Right lobe of liver (tissue), 4 donors: ENCODE measurements at regions not wholly inside any gene's neighbourhood (a gene's known extent, or its start where the extent isn't known, plus 50 kb on each side); places are given as distances from the start of the nearest gene placed in this dataset.
"Not testable (repeated sequence)": the region's sequence is repeated elsewhere in the genome, so short reads cannot be mapped to it uniquely, and the experiment has no call there.

Experiments used
- CTCF ChIP-seq, 4 donors: fragments of 200-600 bp in 3 of 4; fragments of 450-650 bp in 1 of 4; IDR thresholded peaks; one replicate each; pipeline versions ENCODE4 v1.5.1 to v1.8.0; 2016 to 2022; ENCODE audit warnings: antibody characterized with exemption in 4 of 4, mild to moderate bottlenecking in 2 of 4
- POLR2A ChIP-seq: fragments of 450-650 bp; IDR thresholded peaks from one replicate; pipeline ENCODE4 v1.6.1; 2017; ENCODE audit warnings: antibody characterized with exemption, mild to moderate bottlenecking
- donor health status: DM: no; HTN: no; CAD: no.
- donor health status: DM: no; HTN: no; CAD: no.
- donor health status: DM: no; HTN: yes; CAD: no.

GRCh38 chr2:176578292-176578691, 309.1 kb downstream of the MTX2 start:
- not testable (repeated sequence) for TF ChIP-seq POLR2A; CTCF (IDR thresholded peaks at IDR 0.05)
